ENCODE measurements at regions not wholly inside any gene's neighbourhood (a gene's known extent, or its start where the extent isn't known, plus 50 kb on each side); places are given as distances from the start of the nearest gene placed in this dataset.

DNA sequence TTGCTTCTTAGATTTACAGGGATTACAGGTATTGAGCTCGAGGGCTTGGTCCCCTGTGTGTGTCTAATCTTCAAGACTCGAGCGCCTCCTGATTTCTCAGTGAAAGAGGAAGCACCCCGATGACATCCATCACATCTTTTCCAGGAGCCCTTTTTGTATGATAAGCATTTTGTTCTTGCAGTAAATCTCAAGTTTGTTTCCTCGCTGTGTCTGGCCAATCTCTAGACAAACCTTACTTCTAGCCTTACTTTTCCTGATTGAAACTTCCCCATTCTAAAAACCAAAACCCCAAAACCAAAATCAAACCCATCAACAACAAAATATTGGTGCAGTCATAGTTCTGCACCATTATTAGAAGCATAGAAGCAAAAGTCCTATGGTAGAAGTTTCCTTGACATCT is 286.0 kb downstream of the NFKBIZ start:
- TF ChIP-seq HNF4G (IDR thresholded peaks at IDR 0.05) = no peak
- TF ChIP-seq GABPA (IDR thresholded peaks at IDR 0.05 in 1 of 2, conservative IDR thresholded peaks at IDR 0.05 in 1 of 2) = no peak
- TF ChIP-seq, protein P1, sequence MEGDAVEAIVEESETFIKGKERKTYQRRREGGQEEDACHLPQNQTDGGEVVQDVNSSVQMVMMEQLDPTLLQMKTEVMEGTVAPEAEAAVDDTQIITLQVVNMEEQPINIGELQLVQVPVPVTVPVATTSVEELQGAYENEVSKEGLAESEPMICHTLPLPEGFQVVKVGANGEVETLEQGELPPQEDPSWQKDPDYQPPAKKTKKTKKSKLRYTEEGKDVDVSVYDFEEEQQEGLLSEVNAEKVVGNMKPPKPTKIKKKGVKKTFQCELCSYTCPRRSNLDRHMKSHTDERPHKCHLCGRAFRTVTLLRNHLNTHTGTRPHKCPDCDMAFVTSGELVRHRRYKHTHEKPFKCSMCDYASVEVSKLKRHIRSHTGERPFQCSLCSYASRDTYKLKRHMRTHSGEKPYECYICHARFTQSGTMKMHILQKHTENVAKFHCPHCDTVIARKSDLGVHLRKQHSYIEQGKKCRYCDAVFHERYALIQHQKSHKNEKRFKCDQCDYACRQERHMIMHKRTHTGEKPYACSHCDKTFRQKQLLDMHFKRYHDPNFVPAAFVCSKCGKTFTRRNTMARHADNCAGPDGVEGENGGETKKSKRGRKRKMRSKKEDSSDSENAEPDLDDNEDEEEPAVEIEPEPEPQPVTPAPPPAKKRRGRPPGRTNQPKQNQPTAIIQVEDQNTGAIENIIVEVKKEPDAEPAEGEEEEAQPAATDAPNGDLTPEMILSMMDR (IDR thresholded peaks at IDR 0.05; ENCODE audit: low read depth, low read length, missing input control) = no peak
- TF ChIP-seq, protein P2, sequence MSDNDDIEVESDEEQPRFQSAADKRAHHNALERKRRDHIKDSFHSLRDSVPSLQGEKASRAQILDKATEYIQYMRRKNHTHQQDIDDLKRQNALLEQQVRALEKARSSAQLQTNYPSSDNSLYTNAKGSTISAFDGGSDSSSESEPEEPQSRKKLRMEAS (IDR thresholded peaks at IDR 0.05) = no peak
- no peak for TF ChIP-seq NR2F2 (IDR thresholded peaks at IDR 0.05)
- TF ChIP-seq YY1 (IDR thresholded peaks at IDR 0.05) = no peak
- TF ChIP-seq SP1 (IDR thresholded peaks at IDR 0.05) = no peak
